Mucosa of rectum (tissue), 2 donors: ENCODE measurements at regions not wholly inside any gene's neighbourhood (a gene's known extent, or its start where the extent isn't known, plus 50 kb on each side); places are given as distances from the start of the nearest gene placed in this dataset.
"Not testable (repeated sequence)": the region's sequence is repeated elsewhere in the genome, so short reads cannot be mapped to it uniquely, and the experiment has no call there.

Experiments
- H3K27ac ChIP-seq, 2 donors: one replicate each; pipeline ENCODE4 v1.7.0; 2013; ENCODE audit warnings: inconsistent platforms in 2 of 2, low read depth in 2 of 2, low read length in 2 of 2
- H3K27me3 ChIP-seq, 2 donors: one replicate each; pipeline ENCODE4 v1.7.0; 2013; ENCODE audit warnings: low read length in 2 of 2; ENCODE audit not compliant: control insufficient read depth in 2 of 2, insufficient read depth in 2 of 2
- H3K36me3 ChIP-seq, 2 donors: one replicate each; pipeline ENCODE4 v1.7.0; 2013; ENCODE audit warnings: low read length in 2 of 2; ENCODE audit not compliant: control insufficient read depth in 2 of 2, insufficient read depth in 2 of 2
- H3K4me1 ChIP-seq, 2 donors: one replicate each; pipeline ENCODE4 v1.7.0; 2013; ENCODE audit warnings: low read length in 2 of 2, mild to moderate bottlenecking in 1 of 2; ENCODE audit not compliant: control insufficient read depth in 2 of 2, insufficient read depth in 2 of 2
- H3K4me3 ChIP-seq, 2 donors: one replicate each; pipeline ENCODE4 v1.7.0; 2013; ENCODE audit warnings: low read length in 2 of 2
- H3K9ac ChIP-seq, 2 donors: one replicate each; pipeline ENCODE4 v1.7.0; 2013; ENCODE audit warnings: low read length in 2 of 2, low read depth in 1 of 2, mild to moderate bottlenecking in 1 of 2
- H3K9me3 ChIP-seq, 2 donors: one replicate each; pipeline ENCODE4 v1.7.0; 2013; ENCODE audit warnings: low read length in 2 of 2; ENCODE audit not compliant: control insufficient read depth in 2 of 2
- donor health status: healthy.
- donor health status: Normal muscosa, but diverticular disease.

- H3K27ac ChIP-seq = no peak overlapping the region
- H3K9ac ChIP-seq = no peak overlapping the region
- no peaks in the 10 kb centered on the region for H3K4me1 ChIP-seq
- no peaks in the 10 kb centered on the region for H3K27me3 ChIP-seq
- H3K36me3 ChIP-seq = no peaks in the 10 kb centered on the region
- no peak overlapping the region for H3K4me3 ChIP-seq
- no peaks in the 10 kb centered on the region for H3K9me3 ChIP-seq
Observed at GRCh38 chrX:3514996-3515395, 168.5 kb upstream of the MXRA5 start.

- H3K4me1 ChIP-seq, H3K36me3 ChIP-seq, H3K27me3 ChIP-seq: not testable (repeated sequence)
Observed at GRCh38 chrX:3512150-3512549, 165.7 kb upstream of the MXRA5 start.

DNA sequence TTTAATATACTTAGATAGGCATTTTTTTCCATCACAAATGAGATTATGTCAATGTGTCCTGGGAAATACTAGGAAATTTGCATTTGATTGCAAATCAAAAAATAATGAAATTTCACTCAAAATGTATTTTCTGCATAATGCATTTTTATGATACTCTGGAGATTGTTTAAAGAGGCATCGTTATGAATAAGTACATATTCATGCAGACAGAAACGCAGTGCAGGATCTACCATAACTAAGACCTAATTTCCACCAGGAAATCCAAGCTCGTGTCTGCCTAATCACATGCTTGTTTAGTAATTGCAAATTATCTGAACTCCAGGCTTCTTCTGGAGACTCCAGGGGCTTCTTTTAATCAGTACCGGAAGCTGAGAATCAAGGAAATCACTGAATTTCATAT, 163.5 kb upstream of the MXRA5 start:
- Histone ChIP-seq H3K36me3 (no peaks in the 10 kb centered on the region), H3K9me3 (no peaks in the 10 kb centered on the region), H3K4me1 (no peaks in the 10 kb centered on the region)

More at GRCh38 chrX:3512150-3512549, 165.7 kb upstream of the MXRA5 start:
- not testable (repeated sequence) for H3K4me3 ChIP-seq, H3K9me3 ChIP-seq, H3K9ac ChIP-seq, H3K27ac ChIP-seq

DNA sequence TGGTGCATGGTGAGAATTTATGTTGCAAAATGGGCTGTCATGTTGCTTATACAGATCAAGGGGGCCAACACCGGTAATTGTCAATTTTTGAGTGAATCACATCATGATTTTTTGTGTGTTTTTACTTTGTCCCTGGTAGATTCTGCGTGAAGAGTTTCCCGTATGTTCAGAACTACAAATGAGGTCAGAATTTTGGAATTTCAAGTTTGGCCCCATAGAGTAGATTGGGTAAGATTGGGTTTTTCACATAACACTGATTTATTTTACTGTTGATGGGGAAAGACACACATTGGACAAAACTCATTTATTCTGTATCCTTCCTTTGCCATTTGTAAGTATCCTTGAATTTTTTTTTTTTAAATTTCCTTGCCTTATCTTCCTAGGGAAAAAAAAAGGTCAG, 158.5 kb upstream of the MXRA5 start:
- H3K27ac ChIP-seq = no peak overlapping the region
- H3K9me3 ChIP-seq = no peaks in the 10 kb centered on the region
- no peak overlapping the region for H3K4me3 ChIP-seq
- H3K27me3 ChIP-seq = no peaks in the 10 kb centered on the region
- H3K36me3 ChIP-seq = no peaks in the 10 kb centered on the region
- no peaks in the 10 kb centered on the region for H3K4me1 ChIP-seq
- H3K9ac ChIP-seq = no peak overlapping the region

More for the DNA sequence above, 163.5 kb upstream of the MXRA5 start:
- H3K27ac ChIP-seq = no peak overlapping the region
- H3K27me3 ChIP-seq = no peaks in the 10 kb centered on the region
- H3K9ac ChIP-seq = no peak overlapping the region
- H3K4me3 ChIP-seq = no peak overlapping the region

- Histone ChIP-seq H3K27me3 (no peaks in the 10 kb centered on the region), H3K4me3 (no peak overlapping the region), H3K36me3 (no peaks in the 10 kb centered on the region), H3K9me3 (no peaks in the 10 kb centered on the region), H3K4me1 (no peaks in the 10 kb centered on the region), H3K9ac (no peak overlapping the region), H3K27ac (no peak overlapping the region)
Observed at GRCh38 chrX:3501833-3502535, 155.5 kb upstream of the MXRA5 start.

GRCh38 chrX:3495836-3496769, 149.7 kb upstream of the MXRA5 start:
- not testable (repeated sequence) for H3K27me3 ChIP-seq, H3K9ac ChIP-seq, H3K9me3 ChIP-seq, H3K27ac ChIP-seq, H3K4me3 ChIP-seq, H3K4me1 ChIP-seq, H3K36me3 ChIP-seq

GRCh38 chrX:3493605-3494004, 147.2 kb upstream of the MXRA5 start:
- no peak overlapping the region for H3K27ac ChIP-seq
- no peaks in the 10 kb centered on the region for H3K27me3 ChIP-seq
- H3K9me3 ChIP-seq = no peaks in the 10 kb centered on the region
- no peaks in the 10 kb centered on the region for H3K4me1 ChIP-seq
- no peak overlapping the region for H3K9ac ChIP-seq
- H3K4me3 ChIP-seq = no peak overlapping the region
- H3K36me3 ChIP-seq = no peaks in the 10 kb centered on the region

DNA sequence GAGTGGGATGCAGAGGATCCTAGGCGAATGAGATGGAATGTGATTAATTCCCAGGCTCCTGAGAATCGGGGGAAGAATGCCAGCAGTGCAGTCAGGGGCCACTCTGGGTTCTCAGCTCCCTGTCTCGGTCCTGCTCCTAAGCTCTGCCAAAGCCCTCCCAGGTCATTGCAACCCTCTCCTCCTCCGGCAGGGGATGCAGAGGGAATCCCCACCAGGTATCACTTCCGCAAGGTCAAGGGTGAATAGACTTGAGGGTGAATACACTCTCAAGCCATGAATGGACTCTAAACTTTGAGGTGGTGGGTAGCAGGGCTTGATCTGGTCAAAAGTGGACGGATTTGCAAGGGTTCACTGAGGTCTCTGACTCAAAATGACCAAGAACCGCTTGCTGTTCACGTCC, 139.3 kb upstream of the MXRA5 start:
- H3K4me3 ChIP-seq = no peak overlapping the region
- H3K27me3 ChIP-seq = no peaks in the 10 kb centered on the region
- no peaks in the 10 kb centered on the region for H3K9me3 ChIP-seq
- H3K4me1 ChIP-seq = no peaks in the 10 kb centered on the region
- no peaks in the 10 kb centered on the region for H3K36me3 ChIP-seq
- no peak overlapping the region for H3K27ac ChIP-seq
- no peak overlapping the region for H3K9ac ChIP-seq

- Histone ChIP-seq H3K36me3 (no peaks in the 10 kb centered on the region), H3K9ac (no peak overlapping the region), H3K27ac (no peak overlapping the region), H3K27me3 (no peaks in the 10 kb centered on the region), H3K4me3 (no peak overlapping the region), H3K9me3 (no peaks in the 10 kb centered on the region), H3K4me1 (no peaks in the 10 kb centered on the region)
Observed at GRCh38 chrX:3479026-3479425, 132.6 kb upstream of the MXRA5 start.

GRCh38 chrX:3476973-3477372, 130.5 kb upstream of the MXRA5 start:
- Histone ChIP-seq H3K4me3 (no peak overlapping the region), H3K36me3 (no peaks in the 10 kb centered on the region), H3K27me3 (no peaks in the 10 kb centered on the region), H3K9ac (no peak overlapping the region), H3K4me1 (no peaks in the 10 kb centered on the region), H3K9me3 (no peaks in the 10 kb centered on the region), H3K27ac (no peak overlapping the region)
